Uterus (tissue), 3 donors: ENCODE measurements at regions not wholly inside any gene's neighbourhood (a gene's known extent, or its start where the extent isn't known, plus 50 kb on each side); places are given as distances from the start of the nearest gene placed in this dataset.

Experiments
- DNase-seq, 2 donors: peaks; one replicate each; pipeline ENCODE4 v3.0.0-alpha.2; 2019 to 2020
- H3K27ac ChIP-seq, 2 donors: fragments of 200-600 bp; sonication (generic); 1 replicate in 1 of 2; 2 replicates in 1 of 2; pipeline ENCODE4 v1.5.1; 2016 to 2018
- H3K27me3 ChIP-seq, 2 donors: fragments of 200-600 bp; sonication (generic); one replicate each; pipeline ENCODE4 v1.5.1; 2018 to 2019; ENCODE audit warnings: control low read depth in 1 of 2
- H3K36me3 ChIP-seq, 2 donors: fragments of 200-600 bp; sonication (generic); one replicate each; pipeline ENCODE4 v1.5.1; 2019; ENCODE audit warnings: control low read depth in 1 of 2
- H3K4me1 ChIP-seq, 2 donors: fragments of 200-600 bp; sonication (generic); one replicate each; pipeline ENCODE4 v1.5.1; 2018 to 2019; ENCODE audit warnings: control low read depth in 1 of 2
- H3K4me3 ChIP-seq, 2 donors: fragments of 200-600 bp; sonication (generic); 1 replicate in 1 of 2; 2 replicates in 1 of 2; pipeline ENCODE4 v1.5.1; 2018 to 2019; ENCODE audit warnings: mild to moderate bottlenecking in 1 of 2
- H3K9me3 ChIP-seq, 2 donors: fragments of 200-600 bp; sonication (generic); one replicate each; pipeline ENCODE4 v1.5.1; 2019; ENCODE audit warnings: control low read depth in 1 of 2
- POLR2A ChIP-seq, 2 donors: fragments of 450-650 bp; IDR thresholded peaks; one replicate each; pipeline ENCODE4 v1.6.1; 2016; ENCODE audit warnings: antibody characterized with exemption in 2 of 2, mild to moderate bottlenecking in 1 of 2, moderate library complexity in 1 of 2
- intact Hi-C: fragments of 100-400 bp; cut with DNase I; formaldehyde crosslinking; loops from one replicate; pipeline ENCODE4 v1.15.1; 2023; ENCODE audit warnings: low total_unique reads
- TF ChIP-seq, protein P1 (sequence below), 4 experiments: fragments of 200-600 bp in 2 of 4; fragments of 450-650 bp in 2 of 4; sonication (generic) in 2 of 4; IDR thresholded peaks; one replicate each; pipeline ENCODE4 v1.5.1; 2016 to 2019; ENCODE audit warnings: antibody characterized with exemption in 4 of 4, mild to moderate bottlenecking in 2 of 4, moderate library complexity in 1 of 4
- donor health status: DM: yes; HTN: yes; CAD: no.

DNA sequence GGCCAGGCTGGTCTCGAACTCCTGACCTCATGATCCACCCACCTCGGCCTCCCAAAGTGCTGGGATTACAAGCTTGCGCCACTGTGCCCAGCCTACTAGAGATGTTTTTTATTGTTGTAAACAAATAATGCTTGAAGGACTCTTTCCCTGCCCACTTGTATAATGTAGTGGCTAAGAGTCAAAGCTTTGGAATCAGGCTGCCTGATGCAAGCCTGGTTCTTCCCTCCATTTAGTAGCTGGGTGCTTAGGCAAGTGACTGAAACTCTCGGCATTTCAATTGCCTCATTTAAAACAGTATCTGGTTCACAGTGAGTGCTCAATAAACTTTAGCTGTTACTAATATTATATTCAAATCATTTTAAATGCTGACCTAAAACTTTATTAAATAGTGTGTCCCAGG is 144.2 kb upstream of the FOXN2 start:
- no peak overlapping the region for H3K27ac ChIP-seq
- intact Hi-C loops: no loop called here
- H3K4me1 ChIP-seq: no peaks in the 10 kb centered on the region
- no peak for TF ChIP-seq POLR2A (IDR thresholded peaks at IDR 0.05)
- TF ChIP-seq, protein P1, sequence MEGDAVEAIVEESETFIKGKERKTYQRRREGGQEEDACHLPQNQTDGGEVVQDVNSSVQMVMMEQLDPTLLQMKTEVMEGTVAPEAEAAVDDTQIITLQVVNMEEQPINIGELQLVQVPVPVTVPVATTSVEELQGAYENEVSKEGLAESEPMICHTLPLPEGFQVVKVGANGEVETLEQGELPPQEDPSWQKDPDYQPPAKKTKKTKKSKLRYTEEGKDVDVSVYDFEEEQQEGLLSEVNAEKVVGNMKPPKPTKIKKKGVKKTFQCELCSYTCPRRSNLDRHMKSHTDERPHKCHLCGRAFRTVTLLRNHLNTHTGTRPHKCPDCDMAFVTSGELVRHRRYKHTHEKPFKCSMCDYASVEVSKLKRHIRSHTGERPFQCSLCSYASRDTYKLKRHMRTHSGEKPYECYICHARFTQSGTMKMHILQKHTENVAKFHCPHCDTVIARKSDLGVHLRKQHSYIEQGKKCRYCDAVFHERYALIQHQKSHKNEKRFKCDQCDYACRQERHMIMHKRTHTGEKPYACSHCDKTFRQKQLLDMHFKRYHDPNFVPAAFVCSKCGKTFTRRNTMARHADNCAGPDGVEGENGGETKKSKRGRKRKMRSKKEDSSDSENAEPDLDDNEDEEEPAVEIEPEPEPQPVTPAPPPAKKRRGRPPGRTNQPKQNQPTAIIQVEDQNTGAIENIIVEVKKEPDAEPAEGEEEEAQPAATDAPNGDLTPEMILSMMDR (IDR thresholded peaks at IDR 0.05): no peak
- no peaks in the 10 kb centered on the region for H3K9me3 ChIP-seq
- no peak overlapping the region for H3K4me3 ChIP-seq
- DNase-seq: no peak
- H3K27me3 ChIP-seq: no peaks in the 10 kb centered on the region
- H3K36me3 ChIP-seq: no peaks in the 10 kb centered on the region

DNA sequence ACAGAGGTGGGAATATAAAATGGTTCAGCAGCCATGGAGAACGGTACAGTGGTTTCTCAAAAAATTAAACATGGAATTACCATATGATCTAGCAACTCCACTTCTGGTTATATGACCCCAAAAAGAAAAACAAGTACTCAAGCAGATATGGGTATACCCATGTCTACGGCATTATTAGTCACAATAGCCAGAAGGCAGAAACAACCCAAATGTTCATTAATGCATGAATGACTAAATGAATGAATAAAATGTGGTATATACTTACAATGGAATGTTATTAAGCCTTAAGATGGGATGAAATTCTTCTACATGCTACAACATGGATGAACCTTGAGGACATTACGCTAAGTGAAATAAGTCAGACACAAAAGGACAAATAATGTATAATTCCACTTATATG is 141.3 kb upstream of the FOXN2 start:
- intact Hi-C loops: no loop called here
- no peak overlapping the region for H3K4me3 ChIP-seq
- H3K9me3 ChIP-seq: no peaks in the 10 kb centered on the region
- H3K27ac ChIP-seq: no peak overlapping the region
- TF ChIP-seq, protein P1 (IDR thresholded peaks at IDR 0.05): no peak
- TF ChIP-seq POLR2A (IDR thresholded peaks at IDR 0.05): no peak
- no peaks in the 10 kb centered on the region for H3K27me3 ChIP-seq
- H3K36me3 ChIP-seq: no peaks in the 10 kb centered on the region
- no peak for DNase-seq
- no peaks in the 10 kb centered on the region for H3K4me1 ChIP-seq

DNA sequence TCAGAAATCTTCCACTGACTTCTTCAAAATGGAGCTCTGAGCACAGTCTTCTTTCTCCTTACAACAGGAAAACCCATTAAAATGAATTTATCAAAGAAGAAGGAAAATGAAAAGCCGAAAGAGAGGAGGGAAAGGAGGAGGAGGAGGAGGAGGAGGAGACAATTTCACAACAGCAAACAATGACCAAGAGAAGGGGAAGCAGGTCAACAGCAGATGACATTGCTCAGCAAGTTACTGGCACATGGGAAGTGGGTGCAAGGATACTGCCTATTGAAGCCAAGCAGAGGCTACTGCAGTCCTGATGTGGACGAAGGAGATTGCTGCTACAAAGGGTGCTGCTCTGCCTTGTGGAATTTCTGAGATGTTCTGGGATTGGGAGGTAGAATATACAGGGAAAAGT is 140.0 kb upstream of the FOXN2 start:
- Histone ChIP-seq H3K9me3 (no peaks in the 10 kb centered on the region), H3K27me3 (no peaks in the 10 kb centered on the region), H3K36me3 (no peaks in the 10 kb centered on the region), H3K27ac (no peak overlapping the region), H3K4me1 (no peaks in the 10 kb centered on the region), H3K4me3 (no peak overlapping the region)
- TF ChIP-seq, protein P1 (IDR thresholded peaks at IDR 0.05): no peak
- no peak for TF ChIP-seq POLR2A (IDR thresholded peaks at IDR 0.05)
- no peak for DNase-seq
- intact Hi-C loops: no loop called here

DNA sequence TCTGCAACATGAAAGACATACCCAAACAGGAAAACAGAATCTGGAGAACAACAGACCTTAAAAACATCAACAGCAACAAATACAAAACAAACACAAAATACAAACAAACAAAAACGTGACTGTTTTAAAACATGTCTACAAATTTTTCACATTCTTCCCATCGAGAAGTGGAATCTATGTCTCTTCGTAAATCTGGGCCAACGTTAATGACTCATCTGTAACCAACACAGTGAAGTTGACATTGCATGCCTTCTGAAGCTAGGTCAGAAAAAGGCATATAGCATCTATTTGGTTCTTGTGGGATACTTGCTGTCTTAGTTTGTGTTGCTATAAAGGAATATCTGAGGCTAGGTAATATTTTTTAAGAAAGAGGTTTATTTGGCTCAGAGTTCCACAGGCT is 139.2 kb upstream of the FOXN2 start:
- intact Hi-C loops: no loop called here
- Histone ChIP-seq H3K9me3 (no peaks in the 10 kb centered on the region), H3K27me3 (no peaks in the 10 kb centered on the region), H3K4me1 (no peaks in the 10 kb centered on the region), H3K36me3 (no peaks in the 10 kb centered on the region), H3K27ac (no peak overlapping the region), H3K4me3 (no peak overlapping the region)
- no peak for TF ChIP-seq POLR2A (IDR thresholded peaks at IDR 0.05)
- TF ChIP-seq, protein P1 (IDR thresholded peaks at IDR 0.05): no peak
- no peak for DNase-seq

DNA sequence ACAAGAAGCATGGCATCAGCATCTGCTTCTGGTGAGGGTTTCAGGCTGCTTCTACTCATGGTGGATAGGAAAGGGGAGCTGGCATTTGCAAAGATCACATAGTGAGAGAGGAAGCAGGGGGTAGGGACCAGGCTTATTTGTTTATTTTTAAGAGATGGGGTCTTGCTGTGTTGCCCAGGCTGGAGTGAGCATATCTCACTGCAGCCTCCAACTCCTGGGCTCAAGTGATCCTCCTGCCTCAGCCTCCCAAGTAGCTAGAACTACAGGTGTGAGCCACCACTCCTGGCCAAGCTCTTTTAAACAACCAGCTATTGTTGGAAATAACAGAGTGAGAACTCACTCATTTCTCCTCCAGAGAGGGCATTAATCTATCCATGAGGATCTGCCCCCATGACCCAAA is 138.8 kb upstream of the FOXN2 start:
- Histone ChIP-seq H3K27ac (no peak overlapping the region), H3K4me1 (no peaks in the 10 kb centered on the region), H3K9me3 (no peaks in the 10 kb centered on the region), H3K27me3 (no peaks in the 10 kb centered on the region), H3K36me3 (no peaks in the 10 kb centered on the region), H3K4me3 (no peak overlapping the region)
- intact Hi-C loops: no loop called here
- DNase-seq: no peak
- TF ChIP-seq, protein P1 (IDR thresholded peaks at IDR 0.05): no peak
- TF ChIP-seq POLR2A (IDR thresholded peaks at IDR 0.05): no peak
